SK-MEL-5 (cell line): ENCODE measurements at regions not wholly inside any gene's neighbourhood (a gene's known extent, or its start where the extent isn't known, plus 50 kb on each side); places are given as distances from the start of the nearest gene placed in this dataset.
A peak's percentile ranks its signal among the peaks of the same experiment; 100 is the strongest.
"Not testable (repeated sequence)": the region's sequence is repeated elsewhere in the genome, so short reads cannot be mapped to it uniquely, and the experiment has no call there.

ENCODE experiments used
- DNase-seq: peaks from one replicate; pipeline ENCODE4 v3.0.0-alpha.2; 2016; ENCODE audit warnings: low read depth, low spot score
- in situ Hi-C: cut with HindIII; loops from 2 replicates; pipeline ENCODE4 v1.10.0; 2016; ENCODE audit warnings: low sequenced_read_pairs, high pct_unique_total_duplicates, low pct_unique_long_range_greater_than_20kb

DNA sequence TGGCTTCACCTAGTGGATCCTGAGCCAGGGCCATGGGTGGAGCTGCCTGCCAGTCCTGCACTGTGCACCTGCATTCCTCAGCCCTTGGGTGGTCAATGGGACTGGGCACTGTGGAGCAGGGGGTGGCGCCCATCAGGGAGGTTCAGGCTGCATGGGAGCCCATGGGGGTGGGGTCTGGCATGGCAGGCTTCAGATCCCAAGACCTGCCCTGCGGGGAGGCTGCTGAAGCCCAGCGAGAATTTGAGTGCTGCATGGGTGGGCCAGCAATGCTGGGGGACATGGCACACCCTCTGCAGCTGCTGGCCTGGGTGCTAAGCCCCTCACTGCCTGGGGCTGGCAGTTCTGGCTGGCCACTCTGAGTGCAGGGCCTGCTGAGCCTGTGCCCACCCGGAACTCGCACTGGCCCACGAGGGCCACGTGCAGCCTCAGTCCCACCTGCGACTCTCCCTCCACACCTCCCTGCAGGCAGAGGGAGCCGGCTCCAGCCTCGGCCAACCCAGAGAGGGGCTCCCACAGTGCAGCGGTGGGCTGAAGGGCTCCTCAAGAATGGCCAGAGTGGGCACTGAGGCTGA is 270.0 kb downstream of the CENPC start:
- in situ Hi-C loops = no loop called here
- DNase-seq = no peak

GRCh38 chr4:67274671-67275070 is 270.6 kb downstream of the CENPC start:
- in situ Hi-C loops = not testable (repeated sequence)

GRCh38 chr4:67273666-67274065 is 271.6 kb downstream of the CENPC start:
- in situ Hi-C loops = no loop called here

More at GRCh38 chr4:67274671-67275070, 270.6 kb downstream of the CENPC start:
- not testable (repeated sequence) for DNase-seq

DNA sequence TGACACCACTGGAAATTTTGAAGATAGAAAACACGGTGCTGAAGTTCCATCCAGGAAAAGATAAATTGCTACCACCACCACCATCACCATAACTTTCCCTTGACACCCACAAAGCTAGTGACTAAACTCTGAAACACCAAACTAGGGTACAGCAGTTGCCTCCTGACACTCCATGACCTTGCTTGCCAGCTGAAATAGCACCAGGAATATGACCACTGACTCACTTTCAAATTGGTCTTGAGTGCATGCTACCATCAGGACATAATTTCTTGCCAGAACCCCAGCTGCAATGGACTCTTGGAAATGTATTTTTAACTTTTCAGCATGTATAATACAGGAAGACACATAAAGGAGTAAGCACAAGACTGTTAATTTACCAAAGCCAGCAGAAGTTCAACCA is 283.3 kb downstream of the CENPC start:
- no peak for DNase-seq
- in situ Hi-C loops = no loop called here

More at GRCh38 chr4:67273666-67274065, 271.6 kb downstream of the CENPC start:
- DNase-seq = no peak

DNA sequence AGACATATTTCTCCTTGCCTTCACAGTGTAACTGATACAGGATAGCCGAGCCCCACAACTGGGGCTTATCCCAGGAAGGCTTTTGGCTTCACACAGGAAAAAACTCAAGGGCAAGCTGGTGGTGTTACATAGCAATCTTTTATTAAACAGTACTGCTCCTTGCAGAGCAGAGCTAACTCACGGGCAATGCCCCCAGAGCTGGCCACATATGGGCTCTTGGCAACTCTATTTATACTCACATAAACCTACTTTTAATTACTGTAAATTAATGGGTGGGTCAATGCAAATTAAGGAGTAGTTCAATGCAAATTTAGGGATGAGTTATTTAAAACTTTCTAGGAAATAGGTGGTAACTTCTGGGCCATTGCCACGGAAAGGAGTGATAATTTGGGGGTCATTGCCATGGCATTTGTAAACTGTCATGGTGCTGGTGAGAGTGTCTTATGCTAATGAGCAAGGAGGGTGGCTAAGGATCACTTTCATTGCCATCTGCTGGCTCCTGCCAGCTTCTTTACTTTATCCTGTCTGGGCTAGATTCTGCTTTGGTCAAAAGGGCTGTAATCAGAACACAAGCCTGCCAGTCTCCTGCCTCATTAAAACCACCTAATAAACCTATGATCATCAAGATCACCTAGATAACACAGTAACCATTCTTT is 288.8 kb downstream of the CENPC start:
- in situ Hi-C loops = no loop called here
- DNase-seq = no peak

GRCh38 chr4:67250131-67250896 is 295.0 kb downstream of the CENPC start:
- no peak for DNase-seq
- in situ Hi-C loops = no loop called here

DNA sequence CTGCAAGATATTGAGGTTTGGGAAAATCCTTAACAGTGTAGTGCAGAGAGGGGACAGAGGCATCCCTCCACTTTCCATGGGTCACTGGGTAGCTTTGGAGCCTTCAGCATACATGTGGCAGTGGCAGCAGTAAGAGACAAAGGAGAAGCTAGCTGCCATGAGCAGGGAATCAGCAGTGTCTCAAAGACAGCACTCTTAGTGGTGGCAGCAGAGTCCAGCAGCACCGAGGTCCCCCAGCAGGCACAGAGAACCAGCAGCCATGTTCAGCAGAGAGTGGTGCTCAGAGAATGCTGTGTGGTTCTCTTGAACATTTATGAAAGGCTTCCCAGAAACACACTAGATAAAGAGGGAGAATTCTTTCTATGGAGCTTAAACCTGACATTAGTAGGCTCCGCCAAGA is 308.5 kb downstream of the CENPC start:
- in situ Hi-C loops = no loop called here
- no peak for DNase-seq

- DNase-seq = no peak
- in situ Hi-C loops = no loop called here
These were observed 309.0 kb downstream of the CENPC start for GRCh38 chr4:67236318-67236717.

- in situ Hi-C loops = no loop called here
- no peak for DNase-seq
These were observed 311.0 kb downstream of the CENPC start for GRCh38 chr4:67234296-67234695.

- DNase-seq = no peak
- in situ Hi-C loops = no loop called here
These were observed 316.2 kb downstream of the CENPC start for GRCh38 chr4:67229148-67229547.

- DNase-seq = no peak
- in situ Hi-C loops = no loop called here
These were observed 324.4 kb downstream of the CENPC start for GRCh38 chr4:67220861-67221260.

DNA sequence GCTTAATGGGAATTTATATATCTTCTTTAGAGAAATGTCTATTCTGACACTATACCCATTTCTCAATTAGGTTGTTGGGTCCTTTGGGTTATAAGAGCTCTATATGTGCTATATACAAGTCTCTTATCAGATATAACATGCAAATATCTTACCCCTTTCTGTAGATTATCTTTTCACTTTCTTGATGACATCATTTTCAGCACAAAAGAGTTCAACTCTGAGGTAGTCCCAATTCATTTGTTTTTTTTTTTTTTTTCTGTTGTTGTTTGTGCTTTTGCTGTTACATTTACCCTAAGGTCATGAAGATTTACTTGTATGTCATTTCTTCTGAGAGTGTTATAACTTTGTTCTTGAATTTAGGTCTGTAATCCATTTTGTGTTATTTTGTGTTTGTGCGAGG is 326.4 kb downstream of the CENPC start:
- in situ Hi-C loops = no loop called here
- no peak for DNase-seq

DNA sequence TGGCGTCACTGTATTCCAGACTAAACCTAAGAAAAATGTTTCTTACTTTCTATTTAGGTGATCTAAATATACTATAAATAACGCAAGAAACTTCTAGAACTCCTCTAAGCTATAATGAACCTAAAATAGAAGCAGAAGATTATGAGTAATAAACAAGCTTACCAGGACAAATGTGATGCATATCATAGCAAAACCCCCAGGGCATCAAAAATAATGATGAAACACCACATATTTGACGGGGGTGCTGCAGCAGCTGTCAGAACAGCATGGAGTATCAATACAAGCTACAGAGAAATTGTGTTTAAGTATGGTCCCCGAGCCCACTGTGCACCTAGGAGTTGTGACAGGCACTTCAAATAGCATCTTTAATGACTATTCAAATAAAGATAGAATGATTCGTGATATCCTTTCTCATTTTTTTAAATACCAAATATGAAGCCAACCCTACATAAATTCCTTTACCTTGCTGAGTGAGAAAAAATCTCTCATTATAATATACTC is 337.3 kb downstream of the CENPC start:
- in situ Hi-C loops = no loop called here
- DNase-seq = no peak

DNA sequence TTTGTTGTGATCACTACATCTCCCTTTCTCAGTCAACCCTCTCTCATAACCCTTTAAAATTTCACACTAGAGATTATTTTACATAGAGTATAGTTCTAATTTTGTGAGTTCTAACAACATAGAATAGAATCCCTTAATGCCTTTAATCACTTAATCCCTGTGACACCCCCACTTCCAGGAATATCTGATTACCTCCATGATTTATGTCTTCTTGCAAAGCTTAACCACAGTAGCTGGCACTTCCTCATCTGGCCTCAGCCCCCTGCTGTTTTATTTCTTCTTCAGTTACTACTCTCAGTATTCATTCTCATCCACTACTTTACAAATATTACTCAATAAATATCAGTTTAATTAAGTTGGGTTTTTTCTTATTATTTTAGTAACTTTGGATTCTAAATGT is 340.9 kb downstream of the CENPC start:
- no peak for DNase-seq
- in situ Hi-C loops = no loop called here

GRCh38 chr4:67201334-67201733 is 344.0 kb downstream of the CENPC start:
- no peak for DNase-seq
- in situ Hi-C loops = no loop called here

DNA sequence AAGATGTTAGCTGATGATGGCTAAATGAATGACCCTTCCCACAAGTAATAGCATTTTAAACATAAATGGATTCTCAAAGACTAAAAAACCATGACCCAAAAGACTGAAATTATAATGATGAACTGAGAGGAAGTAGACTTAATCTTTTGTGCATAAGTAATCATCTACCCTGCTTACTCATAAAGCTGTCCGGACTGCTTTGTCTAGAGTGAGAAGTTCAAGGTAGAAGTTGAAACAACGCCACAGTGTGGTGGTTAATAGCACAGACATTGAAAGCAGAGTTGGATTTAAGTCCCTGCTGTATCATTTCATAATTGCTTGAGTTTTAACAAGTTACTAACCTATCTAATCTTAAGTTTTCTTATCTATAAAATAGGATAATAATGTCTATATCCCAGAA is 346.6 kb downstream of the CENPC start:
- peak; percentile 66 for DNase-seq

GRCh38 chr4:67167849-67168248 is 377.5 kb downstream of the CENPC start:
- no peak for DNase-seq
- in situ Hi-C loops = no loop called here

More for the DNA sequence above, 346.6 kb downstream of the CENPC start:
- in situ Hi-C loops = no loop called here

- in situ Hi-C loops = no loop called here
These were observed 382.6 kb downstream of the CENPC start for GRCh38 chr4:67162690-67163089.

GRCh38 chr4:67161311-67161710 is 384.0 kb downstream of the CENPC start:
- in situ Hi-C loops = no loop called here
- DNase-seq = no peak

More at GRCh38 chr4:67162690-67163089, 382.6 kb downstream of the CENPC start:
- DNase-seq = no peak
